HepG2 (cell line): ENCODE measurements at regions not wholly inside any gene's neighbourhood (a gene's known extent, or its start where the extent isn't known, plus 50 kb on each side); places are given as distances from the start of the nearest gene placed in this dataset.

Source experiments
- ATAC-seq: fragments of 200-7000 bp; cut with Tn5 transposase; 3 replicates; pipeline ENCODE4 v1.9.1; 2020; ENCODE audit warnings: mild to moderate bottlenecking, moderate library complexity
- BruUV-seq: library from RNA; stranded (reverse); fragments of 400-500 nt; replicated peaks from 2 replicates; lab custom pipeline; 2021; lab: Mats Ljungman, UMichigan
- CTCF ChIA-PET: fragments of 300-600 bp; formaldehyde crosslinking; extraction: SDS; loops from one replicate; lab custom pipeline; 2021; ENCODE audit warnings: low total read pairs, inconsistent platforms, low intra/inter-chr PET ratio; lab: Yijun Ruan, JAX
- POLR2A ChIA-PET: fragments of 350-600 bp; sonication (Branson Sonifier 250); formaldehyde crosslinking; loops from one replicate; lab custom pipeline; 2020; ENCODE audit warnings: antibody characterized with exemption, inconsistent platforms; lab: Yijun Ruan, JAX
- DNase-seq: peaks from one replicate; pipeline ENCODE4 v3.0.0-alpha.2; 2015; ENCODE audit warnings: low spot score
- FAIRE-seq: peaks from 3 replicates; lab custom pipeline; 2011; peaks lifted over from hg19 to GRCh38; lab: Jason Lieb, UNC
- H2AFZ ChIP-seq: one replicate; pipeline ENCODE4 v1.6.1; 2011; ENCODE audit warnings: low read length, inconsistent platforms
- H3K27ac ChIP-seq: fragments of 300-600 bp; 3 replicates; pipeline ENCODE4 v1.8.0; 2011; ENCODE audit warnings: mixed run types, mild to moderate bottlenecking, mixed read lengths, low read length, inconsistent platforms; ENCODE audit not compliant: insufficient read depth; ENCODE audit errors: extremely low read length
- H3K27me3 ChIP-seq, 2 experiments: fragments of 200-600 bp in 1 of 2; 2 replicates in 1 of 2; 3 replicates in 1 of 2; pipeline versions ENCODE4 v1.6.0 to v1.8.0; 2011; ENCODE audit warnings: low read length in 2 of 2, mild to moderate bottlenecking in 2 of 2, moderate library complexity in 2 of 2, inconsistent platforms in 1 of 2; ENCODE audit not compliant: insufficient read depth in 2 of 2, control insufficient read depth in 1 of 2
- H3K36me3 ChIP-seq, 2 experiments: fragments of 200-600 bp in 1 of 2; replicated peaks in 1 of 2; 2 replicates in 1 of 2; 3 replicates in 1 of 2; pipeline versions ENCODE4 v1.5.1 to v1.8.0; 2011; ENCODE audit warnings: low read length in 2 of 2, inconsistent platforms in 1 of 2; ENCODE audit not compliant: insufficient read depth in 2 of 2, control insufficient read depth in 1 of 2
- H3K4me1 ChIP-seq: 2 replicates; pipeline ENCODE4 v1.5.1; 2012; ENCODE audit warnings: low read length, inconsistent platforms; ENCODE audit not compliant: insufficient read depth
- H3K4me2 ChIP-seq: 2 replicates; pipeline ENCODE4 v1.6.0; 2011; ENCODE audit warnings: low read depth, low read length, inconsistent platforms
- H3K4me3 ChIP-seq, 3 experiments: fragments of 200-600 bp in 1 of 3; sonication (generic), shearing (Covaris generic) in 1 of 3; replicated peaks in 1 of 3; 2 replicates each; pipeline ENCODE4 v1.5.1; 2011 to 2016; ENCODE audit warnings: low read length in 3 of 3, inconsistent platforms in 2 of 3, low read depth in 2 of 3, mild to moderate bottlenecking in 2 of 3, control low read depth in 1 of 3, mixed read lengths in 1 of 3; ENCODE audit not compliant: insufficient read depth in 1 of 3
- H3K79me2 ChIP-seq: one replicate; pipeline ENCODE4 v1.6.1; 2011; ENCODE audit warnings: low read length, inconsistent platforms; ENCODE audit not compliant: insufficient read depth
- H3K9ac ChIP-seq: 2 replicates; pipeline ENCODE4 v1.6.0; 2011; ENCODE audit warnings: mild to moderate bottlenecking, low read depth, low read length, inconsistent platforms; ENCODE audit not compliant: insufficient read depth
- H3K9me3 ChIP-seq: 2 replicates; pipeline ENCODE4 v1.5.1; 2012; ENCODE audit warnings: mild to moderate bottlenecking, low read length
- H4K20me1 ChIP-seq: 2 replicates; pipeline ENCODE4 v1.6.0; 2011; ENCODE audit warnings: inconsistent platforms, mild to moderate bottlenecking, low read length, moderate library complexity; ENCODE audit not compliant: insufficient read depth
- CC2D1A ChIP-seq: sonication (generic); formaldehyde crosslinking; IDR thresholded peaks from 2 replicates; pipeline ENCODE4 v1.8.1; 2023; ENCODE audit warnings: mild to moderate bottlenecking, missing genetic modification reagents
- ELF4 ChIP-seq: sonication (generic); formaldehyde crosslinking; IDR thresholded peaks from 2 replicates; pipeline ENCODE4 v1.5.0; 2020; ENCODE audit warnings: missing genetic modification reagents, mild to moderate bottlenecking, moderate library complexity, borderline replicate concordance
- FLYWCH1 ChIP-seq: sonication (generic); formaldehyde crosslinking; IDR thresholded peaks from 2 replicates; pipeline ENCODE4 v1.8.1; 2023; ENCODE audit warnings: mild to moderate bottlenecking, missing genetic modification reagents
- GFI1 ChIP-seq: sonication (generic); formaldehyde crosslinking; IDR thresholded peaks from 2 replicates; pipeline ENCODE4 v1.5.0; 2020; ENCODE audit warnings: missing genetic modification reagents, mild to moderate bottlenecking, borderline replicate concordance
- HOXA3 ChIP-seq: sonication (generic); formaldehyde crosslinking; IDR thresholded peaks from 2 replicates; pipeline ENCODE4 v1.5.0; 2020; ENCODE audit warnings: missing genetic modification reagents
- MTA3 ChIP-seq: sonication (generic); formaldehyde crosslinking; IDR thresholded peaks from 2 replicates; pipeline ENCODE4 v1.4.0; 2020; ENCODE audit warnings: missing genetic modification reagents
- TAF1 ChIP-seq: sonication (generic); formaldehyde crosslinking; IDR thresholded peaks from 2 replicates; pipeline ENCODE4 v1.4.0; 2020; ENCODE audit warnings: missing genetic modification reagents
- TSC22D2 ChIP-seq: sonication (generic); formaldehyde crosslinking; IDR thresholded peaks from 2 replicates; pipeline ENCODE4 v1.5.1; 2020; ENCODE audit warnings: missing genetic modification reagents, mild to moderate bottlenecking, borderline replicate concordance
- ZNF292 ChIP-seq: sonication (generic); formaldehyde crosslinking; IDR thresholded peaks from 2 replicates; pipeline ENCODE4 v1.8.1; 2022; ENCODE audit warnings: mild to moderate bottlenecking, low read depth, missing genetic modification reagents, borderline replicate concordance
- ZNF672 ChIP-seq: sonication (generic); formaldehyde crosslinking; IDR thresholded peaks from 2 replicates; pipeline ENCODE4 v1.8.1; 2022; ENCODE audit warnings: missing genetic modification reagents
- WGBS: methylation state at CpG from one replicate; pipeline ENCODE4 v1.1.6; 2017; ENCODE audit warnings: low lambda C conversion rate; 5-methylcytosine and 5-hydroxymethylcytosine counted together
- in situ Hi-C: cut with HindIII; loops from 2 replicates; pipeline ENCODE4 v1.10.0; 2017; ENCODE audit warnings: low pct_unique_long_range_greater_than_20kb; ENCODE audit not compliant: extremely low pct_ligation_motif_present
- intact Hi-C: fragments of 100-400 bp; cut with micrococcal nuclease; formaldehyde crosslinking; loops from one replicate; pipeline ENCODE4 v1.10.0; 2022; ENCODE audit not compliant: unreplicated experiment
- TF ChIP-seq, protein P1 (sequence below): sonication (generic); formaldehyde crosslinking; IDR thresholded peaks from 2 replicates; pipeline ENCODE4 v1.8.0; 2023; ENCODE audit warnings: mild to moderate bottlenecking, missing genetic modification reagents
- TF ChIP-seq, protein P2 (sequence below): sonication (generic); formaldehyde crosslinking; IDR thresholded peaks from 2 replicates; pipeline ENCODE4 v1.4.0; 2020; ENCODE audit warnings: missing genetic modification reagents, borderline replicate concordance

DNA sequence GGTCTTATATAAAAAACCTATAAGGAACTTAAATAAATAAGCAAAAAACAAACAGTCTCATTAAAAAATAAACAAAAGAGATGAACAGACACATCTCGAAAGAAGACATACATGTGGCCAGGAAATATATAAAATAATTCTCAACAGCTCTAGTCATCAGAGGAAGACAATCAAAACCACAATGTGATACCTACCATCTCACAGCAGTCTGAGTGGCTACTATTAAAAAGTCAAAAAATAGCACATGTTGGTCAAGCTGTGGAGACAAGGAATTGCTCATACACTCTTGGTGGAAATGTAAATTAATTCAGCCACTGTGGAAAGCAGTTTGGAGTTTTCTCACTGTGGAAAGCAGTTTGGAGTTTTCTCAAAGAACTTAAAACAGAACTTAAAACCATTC, 100.3 kb upstream of the ADAMTS5 start:
- ChIA-PET POLR2A (no interaction called here), CTCF (no interaction called here)
- no peaks in the 10 kb centered on the region for H3K27me3 ChIP-seq
- no peak overlapping the region for H3K27ac ChIP-seq
- no peaks in the 10 kb centered on the region for H4K20me1 ChIP-seq
- H3K4me2 ChIP-seq, result no peak overlapping the region
- DNase-seq (no peak), ATAC-seq (no peak), FAIRE-seq (no peak)
- no peak for TF ChIP-seq HOXA3 (CRISPR knock-in tag)
- TF ChIP-seq FLYWCH1, result no peak
- no peak for TF ChIP-seq GFI1 (CRISPR knock-in tag)
- TF ChIP-seq ZNF672 (CRISPR knock-in tag), result no peak
- no peak for TF ChIP-seq TSC22D2 (CRISPR knock-in tag)
- TF ChIP-seq, protein P1, sequence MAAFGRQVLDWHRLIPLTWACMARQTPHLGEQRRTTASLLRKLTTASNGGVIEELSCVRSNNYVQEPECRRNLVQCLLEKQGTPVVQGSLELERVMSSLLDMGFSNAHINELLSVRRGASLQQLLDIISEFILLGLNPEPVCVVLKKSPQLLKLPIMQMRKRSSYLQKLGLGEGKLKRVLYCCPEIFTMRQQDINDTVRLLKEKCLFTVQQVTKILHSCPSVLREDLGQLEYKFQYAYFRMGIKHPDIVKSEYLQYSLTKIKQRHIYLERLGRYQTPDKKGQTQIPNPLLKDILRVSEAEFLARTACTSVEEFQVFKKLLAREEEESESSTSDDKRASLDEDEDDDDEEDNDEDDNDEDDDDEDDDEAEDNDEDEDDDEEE (CRISPR knock-in tag), result no peak
- TF ChIP-seq, protein P2, sequence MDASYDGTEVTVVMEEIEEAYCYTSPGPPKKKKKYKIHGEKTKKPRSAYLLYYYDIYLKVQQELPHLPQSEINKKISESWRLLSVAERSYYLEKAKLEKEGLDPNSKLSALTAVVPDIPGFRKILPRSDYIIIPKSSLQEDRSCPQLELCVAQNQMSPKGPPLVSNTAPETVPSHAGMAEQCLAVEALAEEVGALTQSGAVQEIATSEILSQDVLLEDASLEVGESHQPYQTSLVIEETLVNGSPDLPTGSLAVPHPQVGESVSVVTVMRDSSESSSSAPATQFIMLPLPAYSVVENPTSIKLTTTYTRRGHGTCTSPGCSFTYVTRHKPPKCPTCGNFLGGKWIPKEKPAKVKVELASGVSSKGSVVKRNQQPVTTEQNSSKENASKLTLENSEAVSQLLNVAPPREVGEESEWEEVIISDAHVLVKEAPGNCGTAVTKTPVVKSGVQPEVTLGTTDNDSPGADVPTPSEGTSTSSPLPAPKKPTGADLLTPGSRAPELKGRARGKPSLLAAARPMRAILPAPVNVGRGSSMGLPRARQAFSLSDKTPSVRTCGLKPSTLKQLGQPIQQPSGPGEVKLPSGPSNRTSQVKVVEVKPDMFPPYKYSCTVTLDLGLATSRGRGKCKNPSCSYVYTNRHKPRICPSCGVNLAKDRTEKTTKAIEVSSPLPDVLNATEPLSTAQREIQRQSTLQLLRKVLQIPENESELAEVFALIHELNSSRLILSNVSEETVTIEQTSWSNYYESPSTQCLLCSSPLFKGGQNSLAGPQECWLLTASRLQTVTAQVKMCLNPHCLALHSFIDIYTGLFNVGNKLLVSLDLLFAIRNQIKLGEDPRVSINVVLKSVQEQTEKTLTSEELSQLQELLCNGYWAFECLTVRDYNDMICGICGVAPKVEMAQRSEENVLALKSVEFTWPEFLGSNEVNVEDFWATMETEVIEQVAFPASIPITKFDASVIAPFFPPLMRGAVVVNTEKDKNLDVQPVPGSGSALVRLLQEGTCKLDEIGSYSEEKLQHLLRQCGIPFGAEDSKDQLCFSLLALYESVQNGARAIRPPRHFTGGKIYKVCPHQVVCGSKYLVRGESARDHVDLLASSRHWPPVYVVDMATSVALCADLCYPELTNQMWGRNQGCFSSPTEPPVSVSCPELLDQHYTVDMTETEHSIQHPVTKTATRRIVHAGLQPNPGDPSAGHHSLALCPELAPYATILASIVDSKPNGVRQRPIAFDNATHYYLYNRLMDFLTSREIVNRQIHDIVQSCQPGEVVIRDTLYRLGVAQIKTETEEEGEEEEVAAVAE (CRISPR knock-in tag), result no peak
- TF ChIP-seq ELF4 (CRISPR knock-in tag), result no peak
- TF ChIP-seq ZNF292, result no peak
- TF ChIP-seq TAF1, result no peak
- TF ChIP-seq CC2D1A, result no peak
- no peak for TF ChIP-seq MTA3 (CRISPR knock-in tag)
- in situ Hi-C loops, result no loop called here
- no peak overlapping the region for H3K4me3 ChIP-seq
- BruUV-seq, result no TSS peak
- H3K9ac ChIP-seq, result no peak overlapping the region
- 0% methylated on average over 1 of the region's 1 CpG for WGBS
- H3K4me1 ChIP-seq, result no peaks in the 10 kb centered on the region
- H2AFZ ChIP-seq, result no peak overlapping the region
- no peaks in the 10 kb centered on the region for H3K36me3 ChIP-seq
- H3K79me2 ChIP-seq, result no peaks in the 10 kb centered on the region
- peaks cover 89% of the 10 kb centered on the region for H3K9me3 ChIP-seq
- intact Hi-C loops, result no loop called here
